Activated T-helper 1 cell treated with anti-CD3 and anti-CD28 coated beads, Interleukin-2, amount 50 U/mL, for 16 hours (primary cell): ENCODE measurements at regions not wholly inside any gene's neighbourhood (a gene's known extent, or its start where the extent isn't known, plus 50 kb on each side); places are given as distances from the start of the nearest gene placed in this dataset.
"Not testable (repeated sequence)": the region's sequence is repeated elsewhere in the genome, so short reads cannot be mapped to it uniquely, and the experiment has no call there.

Experiments
- DNase-seq, 2 donors: peaks; one replicate each; pipeline ENCODE4 v3.0.0-alpha.2; 2020; ENCODE audit warnings: low read depth in 1 of 2, low spot score in 1 of 2

DNA sequence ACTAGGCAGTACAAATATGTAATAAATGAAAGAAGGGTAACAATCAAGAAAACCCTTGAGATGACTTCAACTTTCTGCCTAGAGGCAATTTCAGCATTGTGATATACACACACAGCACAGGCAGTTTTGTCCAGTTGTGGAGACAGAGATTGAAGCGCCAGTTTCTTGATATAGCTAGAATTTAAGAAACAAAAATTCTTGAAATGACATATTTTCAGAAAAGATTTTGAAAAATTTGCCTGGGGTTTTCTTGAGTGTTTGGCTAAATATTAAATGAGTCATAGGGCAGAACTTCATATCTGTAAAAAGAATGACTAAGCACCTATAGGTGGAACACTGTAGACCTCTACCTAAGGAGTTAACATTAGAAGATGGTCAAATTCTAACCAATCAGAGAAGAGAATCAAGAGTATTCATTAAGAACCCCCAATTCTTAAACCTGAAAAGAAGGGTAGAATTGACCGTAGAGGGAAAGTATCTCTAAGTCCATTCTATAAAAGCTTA is 1266.8 kb upstream of the TMEFF2 start:
- DNase-seq = no peak

DNA sequence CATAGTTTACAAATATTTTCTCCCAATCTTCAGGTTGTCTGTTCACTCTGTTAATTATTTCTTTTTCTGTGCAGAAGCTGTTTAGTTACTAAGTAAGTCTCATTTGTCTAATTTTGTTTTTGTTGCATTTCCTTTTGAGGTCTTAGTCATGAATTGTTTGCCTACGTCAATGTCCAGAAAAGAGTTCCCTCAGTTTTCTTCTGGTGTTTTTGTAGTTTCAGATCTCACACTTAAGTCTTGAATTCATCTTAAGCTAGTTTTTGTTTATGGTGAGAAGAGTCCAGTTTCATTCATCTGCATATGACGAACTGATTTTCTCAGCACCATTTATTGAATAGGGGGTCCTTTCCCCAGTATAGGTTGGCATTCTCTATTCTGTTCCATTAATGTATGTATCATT is 1252.2 kb upstream of the TMEFF2 start:
- DNase-seq = no peak

DNA sequence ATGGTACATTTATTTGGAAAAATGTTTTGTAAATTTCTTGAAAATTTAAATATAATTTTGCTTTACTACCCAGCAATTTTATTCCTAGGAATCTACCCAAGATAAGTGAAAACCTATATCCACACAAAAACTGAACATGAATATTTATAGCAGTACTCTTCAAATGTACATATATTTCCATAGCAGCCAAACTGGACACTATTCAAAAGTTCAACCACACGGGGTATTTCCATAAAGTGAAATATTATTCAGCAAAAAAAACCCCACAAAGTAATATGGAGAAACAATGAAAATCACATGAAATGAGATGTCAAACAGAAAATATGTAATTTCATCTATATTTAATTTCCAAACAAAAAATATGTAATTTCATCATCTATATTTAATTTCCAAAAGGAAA is 1247.6 kb upstream of the TMEFF2 start:
- DNase-seq = no peak

DNA sequence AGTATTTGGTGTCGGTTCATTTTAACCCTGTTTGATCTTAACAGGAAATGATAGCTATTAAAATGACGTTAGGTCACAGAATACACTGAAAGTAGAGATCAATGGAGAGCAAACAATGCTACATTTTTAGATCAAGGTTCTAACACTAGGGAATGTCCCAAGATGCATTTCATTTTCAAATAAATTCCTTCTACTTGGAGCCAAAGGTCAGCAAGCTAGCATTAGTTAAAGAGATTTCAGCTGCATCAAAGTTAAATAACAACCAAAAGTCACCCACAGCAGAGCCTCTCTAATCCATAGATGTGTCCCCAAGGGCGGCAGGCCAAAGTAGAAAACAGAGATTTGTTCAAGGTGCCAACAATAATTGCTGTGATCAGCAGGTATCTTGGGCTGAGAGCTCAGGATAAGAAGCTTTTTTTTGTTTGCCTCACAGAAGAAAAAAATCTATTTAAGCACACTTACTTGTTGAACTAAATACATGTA is 1233.6 kb upstream of the TMEFF2 start:
- no peak for DNase-seq

DNA sequence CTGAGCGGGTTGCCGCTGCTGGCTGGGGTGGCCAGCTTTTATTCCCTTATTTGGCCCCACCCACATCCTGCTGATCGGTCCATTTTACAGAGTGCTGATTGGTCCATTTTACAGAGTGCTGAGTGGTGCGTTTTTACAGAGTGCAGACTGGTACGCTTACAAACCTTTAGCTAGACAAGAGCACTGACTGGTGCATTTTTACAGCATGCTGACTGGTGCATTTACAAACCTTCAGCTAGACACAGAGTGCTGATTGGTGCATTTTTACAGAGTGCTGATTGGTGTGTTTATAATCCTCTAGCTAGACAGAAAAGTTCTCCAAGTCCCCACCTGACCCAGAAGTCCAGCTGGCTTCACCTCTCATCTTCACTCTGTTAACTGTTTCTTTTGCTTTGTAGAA is 1217.6 kb upstream of the TMEFF2 start:
- DNase-seq = not testable (repeated sequence)

DNA sequence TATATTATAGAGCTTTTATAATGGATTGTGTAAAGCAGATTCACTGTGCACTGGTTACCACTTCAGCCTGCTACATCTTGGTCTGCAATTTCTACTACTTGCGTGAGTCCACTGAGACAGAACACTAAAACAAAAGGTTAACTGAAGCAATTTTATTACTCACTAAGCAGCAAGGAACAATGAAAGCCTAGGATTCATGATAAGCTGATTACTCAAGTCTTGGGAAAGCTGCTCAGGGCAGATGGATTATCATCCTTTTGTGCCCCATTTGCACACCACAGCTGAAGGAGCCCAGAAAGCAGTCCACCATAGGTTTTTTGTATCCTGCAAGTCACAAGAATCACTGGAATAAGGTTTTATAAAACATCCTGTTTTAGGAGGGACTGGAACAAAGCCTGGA is 1215.2 kb upstream of the TMEFF2 start:
- DNase-seq = no peak

DNA sequence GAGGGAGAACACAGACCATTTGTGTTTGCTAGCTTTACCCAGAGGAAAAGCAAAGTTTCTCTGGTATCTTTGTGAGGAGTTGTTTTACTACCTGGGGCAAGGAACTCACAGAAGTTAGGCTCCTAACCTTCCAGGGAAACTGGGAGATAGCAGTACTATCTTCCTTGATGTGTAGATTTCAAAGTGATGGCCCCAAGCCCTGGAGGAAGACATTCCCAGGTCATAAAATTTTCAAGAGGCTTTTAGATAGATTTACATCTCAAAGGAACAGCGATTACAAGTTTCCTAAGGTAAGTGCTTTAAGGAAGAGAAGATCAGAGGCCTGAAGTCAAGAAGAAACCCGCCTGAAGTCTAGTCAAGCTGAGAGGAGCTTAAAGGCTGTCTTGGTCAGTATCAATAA is 1187.8 kb upstream of the TMEFF2 start:
- no peak for DNase-seq

DNA sequence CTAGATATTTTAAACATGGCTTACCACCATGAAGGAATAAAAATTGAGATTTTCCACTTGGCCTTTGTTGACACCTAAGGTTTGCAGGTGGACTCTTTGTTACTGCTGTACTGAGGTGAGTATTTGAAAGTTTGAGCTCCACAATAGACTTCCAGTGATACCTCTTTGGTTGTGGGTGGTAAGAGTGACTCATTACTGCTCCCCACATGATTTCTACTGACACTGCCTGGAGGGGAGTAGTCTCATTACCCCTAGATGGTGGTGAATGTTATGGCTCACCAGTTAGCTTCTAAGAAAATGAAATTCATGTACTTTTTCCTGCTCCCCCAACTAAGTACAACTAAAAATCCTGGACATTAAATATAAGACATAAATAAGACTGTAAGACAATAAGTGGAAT is 1183.1 kb upstream of the TMEFF2 start:
- no peak for DNase-seq

DNA sequence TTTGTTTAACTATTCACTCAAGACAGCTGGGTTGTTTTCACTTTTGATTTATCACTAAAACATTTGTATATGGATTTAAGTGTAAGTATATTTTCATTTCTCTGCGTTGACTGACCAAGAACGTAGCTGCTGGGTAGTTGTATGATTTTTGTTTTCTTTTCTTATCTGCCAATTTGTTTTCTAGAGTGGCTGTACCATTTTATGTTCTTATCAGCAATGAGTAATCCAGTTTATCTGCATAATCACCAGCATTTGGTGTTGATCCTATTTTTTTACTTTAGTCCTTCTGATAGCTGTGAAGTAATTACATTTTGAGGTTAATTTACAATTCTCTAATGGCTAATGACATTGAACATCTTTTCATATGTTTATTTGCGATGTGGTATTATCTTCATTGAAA is 1178.4 kb upstream of the TMEFF2 start:
- DNase-seq = no peak

DNA sequence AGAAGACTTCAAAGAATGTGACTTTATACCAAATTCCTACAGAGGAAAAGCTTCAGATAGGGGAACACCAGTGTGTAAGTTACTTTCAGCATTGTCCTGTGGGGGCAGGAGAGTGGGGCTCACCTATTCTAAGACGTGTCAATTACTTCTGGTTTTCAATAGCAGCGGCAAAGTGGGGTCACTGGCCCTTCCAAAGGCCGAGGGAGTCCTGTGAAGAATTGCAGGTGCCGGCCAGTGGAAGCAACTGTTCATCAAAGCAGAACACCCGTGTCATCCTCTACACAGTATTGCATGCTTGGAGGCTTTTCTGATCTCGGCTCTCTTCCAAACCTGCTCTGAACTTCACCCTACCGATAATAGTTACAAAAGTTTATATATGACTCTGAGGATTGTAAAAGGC is 1176.5 kb upstream of the TMEFF2 start:
- no peak for DNase-seq

DNA sequence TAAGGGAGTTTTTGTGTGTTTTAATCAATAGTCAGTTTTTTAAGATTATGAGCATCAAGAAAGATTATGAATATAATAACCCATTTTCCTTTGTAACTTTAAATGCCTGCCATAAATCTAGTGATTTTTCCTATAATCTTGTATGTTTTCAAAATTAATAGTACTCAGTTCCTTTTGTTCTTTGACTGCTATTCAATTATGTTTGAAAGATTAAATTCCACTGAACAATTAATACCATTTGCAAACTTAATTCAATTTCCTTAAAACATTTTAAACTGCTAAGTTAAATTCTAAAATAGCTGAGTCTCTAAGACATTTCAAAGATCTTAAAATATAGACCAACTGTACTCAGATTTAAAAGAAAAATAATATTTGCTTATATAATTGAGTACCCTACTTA is 1173.9 kb upstream of the TMEFF2 start:
- no peak for DNase-seq

DNA sequence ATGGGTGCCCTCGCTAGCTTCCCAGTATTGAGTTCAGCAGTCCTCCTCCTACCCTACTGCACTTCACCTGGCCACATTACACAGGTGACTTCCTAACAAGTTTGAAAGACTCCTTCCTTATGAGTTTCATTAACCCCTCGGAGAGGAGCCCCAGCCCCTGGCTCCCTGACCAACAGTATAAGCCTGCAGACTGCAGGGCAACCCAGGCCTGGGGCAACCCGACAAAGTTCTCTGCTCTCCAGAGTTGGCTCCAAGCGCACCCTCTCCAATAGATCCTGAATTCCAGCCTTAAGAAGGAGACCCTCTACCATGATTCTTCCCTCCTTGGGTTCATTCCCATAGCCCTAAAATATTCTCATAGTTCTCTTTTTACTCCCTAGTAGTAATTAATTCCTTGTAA is 1162.8 kb upstream of the TMEFF2 start:
- no peak for DNase-seq

DNA sequence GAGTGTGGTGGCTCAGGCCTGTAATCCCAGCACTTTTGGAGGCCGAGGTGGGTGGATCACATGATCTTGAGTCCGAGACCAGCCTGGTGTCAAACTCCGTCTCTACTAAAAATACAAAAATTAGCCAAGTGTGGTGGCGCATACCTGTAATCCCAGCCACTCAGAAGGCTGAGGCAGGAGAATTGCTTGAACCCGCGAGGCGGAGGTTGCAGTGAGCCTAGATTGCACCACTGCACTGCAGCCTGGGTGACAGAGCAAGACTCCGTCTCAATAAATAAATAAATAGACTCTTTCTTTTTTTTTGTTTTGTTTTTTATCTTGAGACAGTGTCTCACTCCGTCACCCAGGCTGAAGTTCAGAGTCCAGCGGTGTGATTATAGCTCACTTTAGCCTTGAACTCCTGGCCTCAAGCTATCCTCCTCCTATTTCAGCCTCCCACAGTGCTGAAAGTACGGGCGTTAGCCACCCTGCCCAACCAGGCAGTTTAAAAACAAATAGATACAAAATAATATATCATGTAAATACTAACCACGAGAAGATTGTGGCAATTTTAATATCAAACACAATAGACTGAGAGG is 1158.0 kb upstream of the TMEFF2 start:
- not testable (repeated sequence) for DNase-seq

DNA sequence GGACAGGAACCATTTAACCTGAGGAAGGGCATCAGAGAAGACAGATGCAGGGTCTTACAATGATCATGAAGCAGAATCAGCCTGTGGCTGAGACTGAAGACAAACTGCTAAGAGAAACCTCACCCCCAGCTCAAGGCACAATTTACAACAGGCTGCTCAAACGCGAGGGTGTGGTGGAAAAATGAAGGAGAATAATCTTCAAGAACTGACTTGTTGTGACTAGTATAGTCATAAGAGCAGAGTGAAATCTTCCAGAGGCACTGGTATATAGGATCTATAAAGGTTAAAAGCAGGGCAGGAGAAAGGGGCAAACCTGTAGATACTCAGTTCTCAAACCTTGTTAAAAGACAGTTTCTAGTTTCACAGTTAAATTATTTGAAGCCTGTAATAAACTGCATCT is 1155.8 kb upstream of the TMEFF2 start:
- no peak for DNase-seq

DNA sequence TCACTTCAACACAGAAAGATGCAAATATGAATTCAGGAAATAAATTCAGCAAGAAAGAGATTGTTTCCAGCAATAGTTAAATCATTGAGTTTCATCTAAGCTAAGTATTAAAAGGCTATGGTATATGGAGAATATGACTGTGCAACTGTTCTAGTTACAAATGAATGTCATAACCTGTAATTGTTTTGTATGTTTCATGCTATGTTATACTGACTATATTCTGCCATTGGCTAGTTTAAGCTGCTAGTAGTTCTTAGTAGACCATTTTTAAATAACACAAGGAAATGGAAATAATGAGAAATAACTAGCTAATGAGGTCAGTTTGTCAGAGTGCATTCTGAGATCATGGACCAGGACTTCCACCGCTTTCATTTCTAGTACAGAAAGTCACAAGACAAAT is 1154.9 kb upstream of the TMEFF2 start:
- no peak for DNase-seq

DNA sequence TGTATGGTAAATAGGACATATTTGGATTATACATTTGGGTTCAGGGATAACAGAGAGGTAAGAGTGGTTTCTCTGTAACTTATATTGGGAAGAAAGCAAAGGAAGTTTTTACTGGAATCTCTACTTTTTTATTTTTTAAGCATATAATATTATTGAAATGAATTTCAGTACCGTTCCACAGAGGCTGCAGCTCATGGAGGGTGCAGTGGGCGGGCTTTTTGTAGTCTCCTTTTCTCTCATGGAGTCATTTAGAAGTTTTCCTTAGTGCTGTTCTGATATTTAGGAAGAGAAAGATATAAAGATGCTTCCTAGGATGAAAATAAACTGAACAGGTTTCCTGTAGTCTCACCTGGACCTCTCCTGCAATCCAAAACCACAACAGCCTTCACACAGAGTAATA is 1153.3 kb upstream of the TMEFF2 start:
- DNase-seq = no peak

DNA sequence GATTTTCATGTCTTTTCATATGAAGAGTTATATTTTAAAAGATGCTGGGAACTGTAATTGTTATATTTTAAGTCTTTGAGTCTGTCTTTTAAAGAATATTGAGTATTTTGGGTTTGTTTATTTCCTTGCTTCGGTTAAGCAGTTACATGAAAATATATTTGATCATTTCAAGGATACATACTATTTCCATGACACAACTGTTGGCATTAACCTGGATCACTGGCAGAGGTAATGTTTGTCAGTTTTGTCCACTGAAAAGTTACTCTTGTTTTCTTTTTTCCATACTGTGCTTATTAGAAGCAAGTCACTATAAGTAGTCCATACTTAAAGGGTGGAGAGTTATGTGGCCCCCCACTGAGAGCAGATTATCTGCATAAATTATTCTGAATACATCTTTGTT is 1142.0 kb upstream of the TMEFF2 start:
- no peak for DNase-seq

DNA sequence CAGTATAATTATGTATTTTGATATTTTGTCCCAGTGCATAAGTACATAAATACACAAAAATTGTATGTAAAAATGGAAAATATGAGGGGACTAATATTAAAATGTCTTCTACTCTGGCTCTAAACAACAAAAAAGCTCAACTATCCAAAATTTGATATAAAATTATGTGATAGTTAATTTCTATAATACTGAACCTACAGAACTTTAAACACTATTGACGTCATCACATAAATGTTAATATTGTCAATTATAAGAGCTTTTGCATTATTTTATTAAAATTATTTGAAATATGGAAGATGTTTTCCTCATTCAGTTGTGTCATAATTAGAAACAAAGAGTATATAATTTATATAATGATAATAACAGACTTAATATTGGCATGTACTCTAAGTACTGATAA is 1139.7 kb upstream of the TMEFF2 start:
- no peak for DNase-seq

DNA sequence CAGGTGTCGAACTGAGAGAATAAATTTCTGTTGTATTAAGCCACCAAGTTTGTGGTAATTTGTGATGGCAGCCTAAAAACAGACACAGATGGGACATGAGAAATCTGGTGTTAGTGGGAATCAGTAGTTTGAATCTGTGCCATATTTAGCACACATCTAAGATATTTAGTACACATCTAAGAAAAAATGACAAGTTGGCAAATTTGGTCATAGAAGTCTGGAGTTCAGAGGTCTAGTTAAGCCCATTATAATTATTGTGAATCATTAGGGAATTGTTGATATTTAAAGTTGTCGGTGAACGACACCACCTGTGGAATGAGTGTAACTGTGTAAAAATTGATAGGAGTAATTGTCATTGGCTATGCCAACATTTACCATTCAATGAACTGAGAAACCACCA is 1138.8 kb upstream of the TMEFF2 start:
- DNase-seq = no peak

DNA sequence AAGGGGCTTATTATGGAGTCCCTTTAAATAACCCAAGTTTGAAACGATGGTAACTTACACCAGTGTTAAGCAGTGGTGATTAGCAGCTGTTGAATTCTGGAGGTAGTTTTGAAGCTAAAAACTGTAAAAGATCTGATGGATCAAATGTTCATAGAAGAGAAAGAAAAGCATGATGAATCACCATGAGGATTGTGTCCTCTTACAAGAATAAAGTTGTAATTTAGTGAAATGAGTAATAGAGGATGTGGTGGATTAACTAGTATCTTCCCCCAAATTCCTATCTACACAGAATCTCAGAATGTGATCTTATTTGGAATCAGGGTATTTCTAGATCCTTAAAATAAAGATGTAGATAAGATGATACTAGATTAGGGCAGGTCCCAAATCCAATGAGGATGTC is 1138.2 kb upstream of the TMEFF2 start:
- no peak for DNase-seq

DNA sequence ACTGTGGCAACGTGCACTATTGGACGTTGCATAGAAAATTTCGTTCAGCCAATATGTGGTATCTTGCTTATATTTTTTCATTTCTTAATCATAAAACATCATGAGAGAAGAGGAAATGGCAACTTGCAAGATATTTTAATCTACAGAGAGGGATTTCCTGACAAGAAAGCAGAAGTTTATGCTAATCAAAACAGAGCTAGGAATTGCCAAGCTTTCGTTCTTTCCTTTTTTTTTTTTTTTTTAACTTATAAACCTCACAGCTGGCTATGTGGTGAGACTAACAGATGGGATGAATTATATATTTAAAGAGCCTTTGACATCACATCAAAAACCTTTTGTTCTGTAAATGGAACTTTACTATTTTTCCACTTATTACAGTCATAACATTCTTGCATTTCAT is 1136.9 kb upstream of the TMEFF2 start:
- DNase-seq = no peak

DNA sequence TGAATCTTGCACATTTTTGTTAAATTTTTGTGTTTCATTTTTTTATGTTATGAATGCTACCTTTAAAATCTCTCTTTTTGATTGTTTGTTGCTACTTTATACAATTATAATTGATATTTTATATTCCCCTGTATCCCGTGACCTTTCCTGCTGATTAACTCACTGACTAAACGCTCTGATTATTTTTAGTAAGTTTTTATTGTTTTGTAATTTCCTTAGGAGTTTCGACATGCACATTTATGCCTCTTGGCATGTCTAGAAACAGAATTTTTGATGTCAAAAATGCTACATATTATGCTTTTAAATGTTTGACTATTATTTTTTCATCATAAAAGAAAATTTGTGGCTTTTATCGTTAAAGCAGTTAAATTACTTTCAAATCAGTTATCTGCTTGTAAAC is 1131.6 kb upstream of the TMEFF2 start:
- no peak for DNase-seq

DNA sequence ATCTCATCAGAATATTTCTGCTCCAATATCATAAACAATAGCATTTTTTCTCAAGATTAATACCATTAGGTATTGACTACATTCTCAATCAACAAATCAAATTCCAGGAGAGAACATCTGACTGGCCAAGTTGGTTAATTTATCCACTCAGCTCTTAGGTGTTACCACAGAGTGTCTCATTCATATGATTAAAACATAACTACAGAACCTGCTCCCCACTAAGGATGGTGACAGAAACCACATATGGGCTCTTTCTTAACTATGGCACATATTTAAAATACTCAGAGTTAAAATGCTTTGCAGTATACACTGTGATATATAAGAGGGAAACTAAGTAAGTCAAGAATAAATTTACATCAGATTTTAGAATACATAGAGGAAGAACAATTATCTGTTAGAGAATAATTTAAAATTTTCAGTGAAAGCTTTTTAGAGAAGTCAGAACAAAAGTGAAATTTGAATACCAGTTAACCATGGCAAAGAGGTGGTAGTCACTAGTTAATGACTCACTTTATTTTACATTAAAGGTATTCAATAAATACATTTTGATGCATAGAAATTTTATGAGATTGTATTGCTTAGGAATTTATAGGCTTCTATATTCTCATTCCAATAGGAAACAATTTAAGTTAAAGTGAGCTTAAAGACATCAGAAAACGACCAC is 1120.8 kb upstream of the TMEFF2 start:
- DNase-seq = no peak
